IPS DF 19.7 (cell line): ENCODE measurements at regions not wholly inside any gene's neighbourhood (a gene's known extent, or its start where the extent isn't known, plus 50 kb on each side); places are given as distances from the start of the nearest gene placed in this dataset.
"Not testable (repeated sequence)": the region's sequence is repeated elsewhere in the genome, so short reads cannot be mapped to it uniquely, and the experiment has no call there.

Source experiments
- DNase-seq: peaks from one replicate; pipeline ENCODE4 v3.0.0-alpha.2; 2013; ENCODE audit warnings: low read depth, low spot score

DNA sequence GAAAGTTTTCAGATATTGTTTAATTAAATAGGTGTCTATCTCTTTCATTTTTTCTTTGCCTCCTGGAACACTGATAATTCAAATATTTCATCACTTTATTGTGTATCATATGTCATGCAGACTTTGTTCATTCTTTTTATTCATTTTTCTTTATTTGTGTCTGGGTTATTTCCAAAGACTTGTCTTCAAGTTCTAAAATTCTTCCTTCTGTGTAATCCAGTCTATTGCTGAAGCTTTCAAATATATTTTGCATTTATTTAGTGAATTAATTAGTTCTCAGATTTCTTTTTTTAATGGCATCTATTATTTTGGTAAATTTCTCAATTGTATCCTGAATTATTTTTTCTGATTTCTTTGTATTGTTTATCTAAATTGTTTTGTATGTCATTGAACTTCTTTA lies 70.1 kb downstream of the ZNF330 start:
- DNase-seq: no peak

DNA sequence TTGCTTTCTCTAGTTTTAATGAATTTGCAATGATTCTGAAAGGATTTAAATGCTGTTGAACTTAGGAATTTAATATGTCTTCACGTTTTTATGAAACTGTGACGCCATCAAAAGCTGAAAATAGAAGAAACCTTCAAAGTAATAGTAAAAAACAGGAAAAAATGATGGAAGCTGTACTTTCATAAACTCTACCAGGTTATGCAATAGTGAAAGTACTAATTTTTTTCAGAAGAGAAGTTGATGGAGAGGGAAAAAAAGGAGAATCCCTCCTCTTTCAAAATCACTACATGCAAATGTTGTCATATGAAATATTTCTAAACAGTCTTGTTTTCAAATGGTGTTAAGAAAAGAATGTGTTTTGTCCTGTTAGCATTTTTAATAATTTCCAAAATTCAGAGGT lies 73.6 kb downstream of the ZNF330 start:
- DNase-seq: no peak

DNA sequence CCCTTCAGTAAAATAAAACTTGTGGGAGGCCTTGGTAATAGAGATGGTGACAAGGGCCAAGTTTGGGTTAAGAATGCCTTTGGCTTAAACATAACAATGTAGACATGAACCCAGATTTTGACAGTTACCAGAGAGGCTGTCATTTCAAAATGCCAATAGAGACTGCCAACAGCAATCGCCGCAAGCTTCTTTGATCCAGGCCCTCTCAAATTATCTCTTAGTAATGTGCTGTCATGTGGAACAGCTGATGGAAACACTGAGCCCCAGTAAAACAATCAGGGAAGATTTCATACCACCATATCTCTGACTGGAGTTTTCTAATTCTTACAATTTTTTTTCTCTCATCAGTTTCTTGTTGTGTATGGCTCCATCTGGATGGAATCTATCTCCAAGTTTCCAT lies 80.5 kb downstream of the ZNF330 start:
- no peak for DNase-seq

DNA sequence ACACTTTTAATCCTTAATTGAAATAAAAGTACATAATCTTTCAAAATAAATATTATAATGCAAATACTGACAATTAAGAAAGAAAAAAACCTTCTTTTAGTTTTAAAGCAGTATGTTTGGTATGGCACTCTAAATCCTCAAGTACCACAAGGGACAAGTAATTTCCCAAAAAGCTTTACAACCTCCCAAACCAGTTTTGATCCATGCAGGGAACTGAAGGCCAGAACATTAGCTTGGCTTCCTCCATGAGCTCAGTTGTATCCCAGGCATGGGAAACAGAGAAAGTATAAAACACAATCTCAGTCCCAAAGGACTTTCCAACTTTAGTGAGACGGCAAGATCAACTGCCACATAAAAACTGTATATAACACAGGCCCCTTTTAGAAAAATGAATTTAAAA lies 82.2 kb downstream of the ZNF330 start:
- DNase-seq: no peak

DNA sequence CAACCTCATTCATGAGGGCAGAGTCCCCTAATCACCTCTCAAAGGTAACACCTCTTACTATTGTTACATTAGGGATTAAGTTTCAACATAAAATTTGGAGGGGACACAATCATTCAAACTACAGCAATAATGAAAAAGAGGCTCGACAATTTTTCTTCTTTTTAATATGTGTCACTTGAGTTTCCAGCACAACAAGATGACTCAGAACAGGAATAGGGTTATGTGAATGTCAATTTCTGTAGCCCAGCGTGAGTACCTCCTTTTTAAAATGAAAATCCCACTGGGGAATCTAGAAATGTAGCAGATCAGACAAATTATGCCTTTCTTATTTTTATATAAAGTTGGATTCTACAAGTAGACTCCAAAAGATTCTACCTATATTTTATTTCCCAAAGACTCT lies 83.7 kb downstream of the ZNF330 start:
- no peak for DNase-seq

DNA sequence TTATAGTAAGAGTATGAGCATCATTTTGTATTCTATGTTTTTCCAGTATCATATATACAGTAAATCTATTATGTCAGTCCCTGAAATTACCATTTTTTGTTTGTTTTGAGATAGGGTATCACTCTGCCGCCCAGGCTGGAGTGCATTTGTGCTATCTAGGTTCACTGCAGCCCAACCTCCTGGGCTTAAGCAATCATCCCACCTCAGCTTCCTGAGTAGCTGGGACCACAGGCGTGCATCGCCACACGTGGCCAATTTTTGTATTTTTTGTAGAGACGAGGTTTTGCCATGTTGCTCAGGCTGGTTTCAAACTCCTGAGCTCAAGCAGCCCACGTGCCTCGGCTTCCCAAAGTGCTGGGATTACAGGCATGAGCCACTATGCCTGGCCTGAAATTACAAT lies 85.6 kb downstream of the ZNF330 start:
- no peak for DNase-seq

DNA sequence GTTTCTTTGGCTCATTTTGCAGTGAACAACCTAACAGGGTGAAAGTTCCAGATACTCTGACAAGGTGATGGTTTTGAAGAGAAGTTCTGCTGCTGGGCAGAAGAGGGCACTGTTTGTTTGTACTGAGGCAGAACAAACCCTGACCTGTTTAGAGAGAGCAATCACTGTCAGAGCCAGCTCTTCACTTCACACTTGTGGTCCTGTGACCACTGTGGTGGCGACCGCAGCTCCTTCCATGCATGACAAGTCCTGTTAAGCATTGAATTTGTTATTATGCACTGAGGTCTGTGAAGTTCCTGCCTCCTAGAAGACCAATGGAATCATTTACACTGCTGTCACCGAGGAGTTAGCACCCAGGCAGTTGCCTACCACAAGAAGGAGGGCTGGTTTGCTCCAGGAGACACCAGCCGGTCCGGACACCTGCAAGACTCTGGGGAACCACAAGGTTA lies 86.6 kb downstream of the ZNF330 start:
- peak; percentile 33 for DNase-seq

DNA sequence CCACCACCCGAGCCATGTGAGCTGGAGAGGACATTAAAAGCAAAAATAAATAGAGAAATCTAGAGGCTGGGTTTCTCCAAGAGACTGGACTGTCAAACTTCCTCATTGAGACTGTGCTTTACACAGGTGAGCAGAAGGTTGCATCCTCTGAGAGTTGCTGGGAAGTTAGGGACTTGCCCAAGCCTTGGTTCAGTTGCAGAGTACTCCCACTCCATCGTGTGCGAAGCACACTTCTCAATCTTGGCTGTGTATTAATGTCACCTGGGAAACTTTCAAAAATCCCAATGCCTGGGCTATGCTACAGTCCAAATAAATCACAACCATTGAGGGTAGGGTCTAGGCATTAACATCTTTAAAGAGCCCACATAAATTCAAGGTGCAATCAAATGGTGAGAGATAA lies 89.2 kb downstream of the ZNF330 start:
- no peak for DNase-seq

DNA sequence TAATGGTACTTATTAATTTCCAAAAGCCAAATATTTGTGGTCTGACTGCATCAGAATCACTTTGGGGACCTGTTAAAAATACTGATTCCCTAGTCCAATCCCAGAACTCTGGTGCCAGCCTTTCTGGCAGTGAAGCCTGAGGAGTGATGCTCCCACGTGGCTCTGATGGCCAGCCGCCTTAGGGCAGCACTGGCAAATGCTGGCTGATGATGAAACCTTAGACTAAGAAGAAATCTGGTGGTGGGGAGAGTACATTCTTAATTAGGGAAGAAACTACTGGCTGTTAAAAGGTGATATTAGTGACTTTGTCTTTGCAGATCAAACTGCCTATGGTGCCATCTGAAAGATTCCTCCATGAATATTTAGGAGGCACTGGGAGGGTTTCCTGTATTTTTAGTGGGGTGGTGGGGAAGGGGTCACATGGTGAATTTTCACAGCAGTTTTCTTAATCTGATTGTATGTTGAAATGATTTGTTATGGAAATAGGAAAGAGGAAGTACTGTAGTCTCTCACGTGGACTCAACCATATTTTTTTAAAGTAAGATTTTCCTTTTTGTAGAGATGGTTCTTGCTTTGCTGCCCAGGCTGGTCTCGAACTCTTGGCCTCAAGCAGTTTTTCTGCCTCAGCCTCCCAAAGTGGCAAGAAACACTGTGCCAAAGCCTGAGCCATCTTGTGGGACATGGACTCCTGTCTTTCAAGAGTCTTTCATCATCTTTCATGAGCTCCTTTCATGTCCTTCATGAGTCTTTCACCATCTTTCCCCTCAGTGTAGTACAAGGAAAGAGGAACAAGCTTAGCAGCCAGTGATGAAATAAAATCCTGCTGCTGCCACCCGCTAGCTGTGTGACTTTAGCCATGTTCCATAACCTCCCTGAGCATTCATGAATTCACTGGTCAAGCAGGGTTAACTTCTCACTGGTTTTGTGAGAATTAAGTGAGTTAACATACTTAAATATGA lies 90.8 kb downstream of the ZNF330 start:
- no peak for DNase-seq

DNA sequence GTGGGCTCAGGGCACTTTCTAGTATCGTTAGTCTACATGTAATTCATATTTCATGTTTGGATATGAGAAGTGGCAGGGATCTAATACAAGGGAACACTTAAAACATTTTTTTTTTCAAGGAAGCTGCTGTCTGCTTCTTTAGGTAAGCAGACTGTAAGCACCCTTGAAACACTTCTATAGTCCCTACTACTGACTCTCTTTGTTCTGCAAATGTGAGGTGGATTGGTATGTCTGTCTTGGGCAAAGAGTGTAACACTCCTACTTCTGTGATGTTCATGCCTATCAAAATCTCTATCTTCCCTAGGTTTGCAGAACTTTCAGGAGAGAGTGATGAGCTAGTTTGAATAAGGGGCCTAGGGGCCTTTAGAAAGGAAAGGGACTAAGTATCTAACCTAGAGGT lies 93.9 kb downstream of the ZNF330 start:
- no peak for DNase-seq

DNA sequence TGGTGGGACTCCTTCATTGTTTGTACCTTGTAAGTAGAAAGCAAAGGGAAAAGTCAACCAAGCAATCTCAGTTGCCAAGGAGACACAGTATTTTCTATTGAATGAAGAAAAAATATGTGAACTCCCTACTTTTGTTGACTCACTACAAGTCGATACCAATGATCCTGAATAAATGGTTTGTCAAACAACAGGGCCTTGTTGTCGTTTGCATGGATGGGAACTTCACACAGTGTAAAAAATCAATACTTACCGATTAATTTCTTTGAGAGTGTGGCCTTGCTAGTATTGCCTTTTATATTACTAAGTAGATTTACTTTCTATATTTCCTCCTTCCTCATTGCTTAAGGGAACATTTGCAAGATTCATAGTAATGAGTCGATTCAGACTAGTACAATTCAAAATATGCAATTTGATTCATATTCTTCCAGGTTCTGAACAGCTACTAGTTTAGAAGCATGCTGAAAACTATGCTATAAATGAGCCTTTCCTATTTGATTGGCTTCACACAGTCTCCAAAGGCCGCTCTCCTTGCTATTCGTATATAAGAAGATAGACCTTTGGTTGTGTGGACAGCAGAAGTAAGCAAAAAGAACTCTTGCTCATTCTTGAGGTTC lies 108.0 kb downstream of the ZNF330 start:
- DNase-seq: no peak

DNA sequence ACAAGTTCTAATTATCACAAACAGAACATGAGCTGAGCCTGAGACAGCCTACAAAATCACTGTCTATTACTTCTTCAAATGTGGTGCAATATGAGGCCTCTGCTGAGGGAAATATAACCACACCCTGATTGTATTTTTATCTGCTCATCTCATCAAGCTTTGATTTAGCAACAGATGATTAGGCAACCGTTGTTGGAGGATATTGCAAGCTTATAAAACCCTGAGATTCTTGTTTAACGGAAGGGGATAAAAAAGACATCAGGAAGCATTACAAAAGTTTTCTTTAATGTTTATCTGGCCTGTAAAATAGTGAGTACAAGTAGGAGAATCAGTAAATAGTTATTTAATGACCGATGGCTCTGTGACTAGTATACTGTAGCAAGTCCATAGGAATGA lies 108.5 kb downstream of the ZNF330 start:
- no peak for DNase-seq

DNA sequence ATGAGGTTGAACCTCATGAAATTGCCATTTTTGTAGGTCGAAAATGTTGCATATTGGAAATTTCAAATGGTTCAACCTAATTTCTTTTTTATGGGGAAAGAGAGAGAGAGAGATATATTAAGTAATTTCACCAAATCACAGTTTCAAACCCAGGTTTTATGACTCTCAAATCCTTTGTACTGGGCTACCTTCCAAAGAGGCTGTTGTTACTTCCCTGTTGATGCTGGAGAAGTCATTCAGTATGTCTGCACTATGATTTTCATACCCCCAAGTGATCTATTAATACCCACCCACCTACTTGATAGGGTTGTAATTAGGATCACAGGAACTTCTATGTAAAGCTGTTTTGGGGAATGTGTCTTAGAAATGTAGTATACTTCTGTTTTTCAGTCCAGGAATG lies 109.9 kb downstream of the ZNF330 start:
- no peak for DNase-seq

DNA sequence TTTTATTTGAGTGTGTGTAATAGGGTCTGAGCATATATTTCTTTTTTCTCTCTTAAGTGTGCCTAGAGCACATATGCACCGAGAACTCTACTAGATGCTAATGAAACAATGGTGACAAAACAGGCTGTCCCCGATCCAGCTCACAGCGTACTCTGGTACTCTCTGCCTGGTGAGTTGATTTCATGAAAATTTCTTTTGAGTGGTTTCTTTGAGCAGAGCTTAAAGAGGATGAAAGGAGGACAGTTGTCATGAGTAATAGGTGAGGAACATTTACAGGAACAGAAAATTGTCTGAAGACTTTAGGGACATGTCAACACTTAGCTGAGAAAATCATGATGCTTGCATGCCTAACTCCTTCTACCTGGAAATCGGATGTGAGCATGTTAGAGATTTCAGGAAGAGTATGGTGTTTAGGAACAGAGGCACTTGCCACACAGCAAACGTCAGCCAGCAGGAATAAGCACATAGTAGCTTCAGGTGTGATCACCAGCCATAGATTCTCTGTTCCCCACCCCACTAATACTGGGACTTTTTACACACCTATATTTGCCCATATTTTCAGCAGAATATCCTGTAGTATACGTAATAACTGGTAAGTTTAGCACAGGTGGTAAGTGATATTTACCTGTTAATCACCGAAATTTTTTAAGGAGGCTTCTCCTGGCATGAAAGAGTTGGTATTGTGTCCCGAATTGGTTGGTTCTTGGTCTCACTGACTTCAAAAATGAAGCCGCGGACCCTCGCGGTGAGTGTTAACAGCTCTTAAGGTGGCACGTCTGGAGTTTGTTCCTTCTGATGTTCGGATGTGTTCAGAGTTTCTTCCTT lies 111.1 kb downstream of the ZNF330 start:
- DNase-seq: no peak

DNA sequence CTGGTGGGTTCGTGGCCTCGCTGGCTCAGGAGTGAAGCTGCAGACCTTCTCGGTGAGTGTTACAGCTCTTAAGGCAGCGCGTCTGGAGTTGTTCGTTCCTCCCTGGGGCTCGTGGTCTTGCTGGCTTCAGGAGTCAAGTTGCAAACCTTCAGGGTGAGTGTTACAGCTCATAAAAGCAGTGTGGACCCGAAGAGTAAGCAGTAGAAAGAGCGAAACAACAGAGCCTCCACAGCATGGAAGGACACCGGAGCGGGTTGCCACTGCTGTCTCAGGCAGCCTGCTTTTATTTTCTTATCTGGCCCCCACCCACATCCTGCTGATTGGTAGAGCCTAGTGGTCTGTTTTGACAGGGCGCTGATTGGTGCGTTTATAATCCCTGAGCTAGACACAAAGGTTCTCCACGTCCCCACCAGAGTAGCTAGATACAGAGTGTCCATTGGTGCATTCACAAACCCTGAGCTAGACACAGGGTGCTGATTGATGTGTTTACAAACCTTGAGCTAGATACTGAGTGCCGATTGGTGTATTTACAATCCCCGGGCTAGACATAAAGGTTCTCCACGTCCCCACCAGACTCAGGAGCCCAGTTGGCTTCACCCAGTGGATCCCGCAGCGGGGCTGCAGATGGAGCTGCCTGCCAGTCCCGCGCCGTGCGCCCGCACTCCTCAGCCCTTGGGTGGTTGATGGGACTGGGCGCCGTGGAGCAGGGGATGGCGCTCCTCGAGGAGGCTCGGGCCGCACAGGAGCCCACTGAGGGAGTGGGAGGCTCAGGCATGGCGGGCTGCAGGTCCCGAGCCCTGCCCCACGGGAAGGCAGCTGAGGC lies 111.9 kb downstream of the ZNF330 start:
- DNase-seq: not testable (repeated sequence)

DNA sequence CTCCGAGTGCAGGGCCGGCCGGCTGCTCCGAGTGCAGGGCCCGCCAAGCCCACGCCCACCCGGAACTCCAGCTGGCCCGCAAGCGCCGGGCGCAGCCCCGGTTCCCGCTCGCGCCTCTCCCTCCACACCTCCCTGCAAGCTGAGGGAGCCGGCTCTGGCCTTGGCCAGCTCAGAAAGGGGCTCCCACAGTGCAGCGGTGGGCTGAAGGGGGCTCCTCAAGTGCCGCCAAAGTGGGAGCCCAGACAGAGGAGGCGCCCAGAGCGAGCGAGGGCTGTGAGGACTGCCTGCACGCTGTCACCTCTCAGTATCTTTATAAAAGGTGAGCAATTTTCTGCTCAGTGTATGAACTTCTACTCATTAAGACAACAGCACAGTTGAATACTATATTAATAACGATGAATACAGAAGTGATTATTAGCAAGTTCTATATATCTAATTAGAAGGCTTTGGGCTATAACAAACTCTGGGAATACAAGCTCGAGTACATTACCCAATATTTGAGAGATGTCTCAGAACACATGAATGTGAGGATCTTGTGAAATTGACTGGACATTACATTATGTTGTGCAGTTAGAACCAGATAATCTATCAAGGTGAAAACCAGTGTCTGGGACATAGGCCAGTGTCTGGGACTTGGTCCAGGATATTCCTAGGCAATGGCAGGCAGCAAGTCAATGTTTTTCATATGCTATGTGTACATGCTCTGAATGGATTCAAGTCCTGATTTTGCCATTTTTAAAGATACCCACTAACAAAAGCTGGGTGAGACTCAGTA lies 112.9 kb downstream of the ZNF330 start:
- DNase-seq: not testable (repeated sequence)

DNA sequence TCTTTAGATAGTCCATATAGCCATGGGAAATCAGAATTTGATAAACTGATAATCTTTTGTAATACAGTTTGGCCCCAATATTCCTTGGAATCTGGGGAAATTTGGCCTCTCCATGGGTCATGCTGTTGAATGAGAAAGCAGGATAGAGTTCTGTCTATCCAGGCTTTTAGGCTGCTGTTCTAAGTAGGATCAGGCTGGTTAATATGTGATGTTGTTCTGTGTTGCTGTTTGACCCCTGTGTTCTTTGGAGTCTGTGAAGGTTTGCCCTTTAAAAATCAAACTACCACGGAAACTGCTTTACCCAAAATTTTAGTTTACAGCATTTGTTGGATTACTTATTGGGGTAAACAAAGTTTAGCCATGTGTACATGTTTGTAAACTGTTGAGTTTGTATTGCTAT lies 114.5 kb downstream of the ZNF330 start:
- DNase-seq: no peak

DNA sequence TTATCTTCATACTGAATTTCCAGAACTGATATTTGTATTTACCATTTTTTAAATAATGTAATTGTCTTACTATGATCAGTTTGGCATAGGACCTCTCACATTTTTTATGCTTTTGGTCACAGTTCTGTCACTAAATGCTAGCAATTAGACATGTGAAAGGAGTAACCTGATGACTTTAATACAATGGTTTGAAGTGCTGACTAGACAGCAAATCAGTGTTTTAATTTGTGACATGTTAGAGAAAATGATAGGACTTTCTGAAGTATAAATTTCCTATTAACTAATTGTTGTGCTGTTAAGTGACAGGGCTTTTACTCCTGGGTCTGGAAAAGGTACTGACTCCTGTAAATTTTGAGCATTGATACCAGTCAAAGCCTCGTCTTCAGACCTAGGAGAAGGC lies 117.5 kb downstream of the ZNF330 start:
- no peak for DNase-seq

DNA sequence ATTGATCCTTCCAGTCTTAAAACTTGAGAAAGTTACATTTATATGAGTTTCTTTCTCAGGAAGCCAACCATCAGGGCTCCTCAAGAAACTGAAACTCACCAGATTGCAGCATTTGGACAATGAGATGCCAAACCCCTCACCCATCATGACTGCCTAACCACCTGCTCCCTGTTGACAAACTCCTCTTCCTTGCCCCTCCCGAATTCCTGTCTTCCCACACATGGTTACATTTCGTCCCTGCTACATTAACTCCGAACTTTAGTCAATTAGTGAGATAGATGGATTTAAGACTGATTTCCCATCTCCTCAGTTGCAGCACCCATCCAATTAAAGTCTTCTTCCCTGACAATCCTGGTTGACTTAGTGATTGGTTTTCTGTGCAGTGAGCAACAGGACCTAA lies 118.7 kb downstream of the ZNF330 start:
- no peak for DNase-seq

DNA sequence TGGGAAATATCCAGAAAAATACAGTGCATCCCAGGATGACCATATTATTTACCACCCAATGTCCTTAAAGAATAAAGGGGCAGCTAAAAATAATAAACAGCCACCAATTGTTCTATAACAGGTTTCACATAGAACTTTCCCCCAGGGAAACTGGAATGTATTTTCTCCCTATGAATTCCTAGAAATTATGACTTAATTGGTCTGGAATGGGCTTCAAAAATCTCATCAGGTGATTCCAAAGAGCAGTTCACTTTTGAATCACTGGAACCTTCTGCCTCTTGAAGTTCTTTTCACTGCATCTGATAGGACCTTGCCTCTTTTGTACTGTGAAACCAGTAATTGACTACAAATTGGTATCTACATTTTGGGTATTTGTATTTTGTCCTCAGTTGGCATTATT lies 119.3 kb downstream of the ZNF330 start:
- no peak for DNase-seq

DNA sequence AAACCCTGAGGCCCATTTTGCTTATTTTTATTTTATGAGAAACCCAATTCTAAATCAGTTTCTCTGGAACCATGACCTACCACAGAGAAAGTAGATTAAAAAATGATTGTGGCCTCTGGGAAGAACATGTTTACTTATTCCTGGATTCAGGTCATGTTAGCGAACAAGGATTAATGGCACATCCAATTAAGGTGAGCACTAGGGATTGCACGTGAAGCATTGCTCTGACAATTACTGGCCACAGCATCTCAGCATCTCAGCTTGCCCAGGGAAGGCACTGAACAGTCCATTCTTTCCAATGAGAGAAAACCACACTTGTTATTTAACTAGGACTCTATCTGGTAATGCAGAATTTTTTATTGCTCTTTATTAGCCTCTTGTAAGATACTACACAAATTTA lies 119.8 kb downstream of the ZNF330 start:
- no peak for DNase-seq
